Keratinocyte (primary cell): ENCODE measurements at regions not wholly inside any gene's neighbourhood (a gene's known extent, or its start where the extent isn't known, plus 50 kb on each side); places are given as distances from the start of the nearest gene placed in this dataset.

Experiments
- EZH2 ChIP-seq: IDR thresholded peaks from one replicate; pipeline ENCODE4 v1.6.1; 2012; ENCODE audit warnings: inconsistent platforms, mild to moderate bottlenecking, low read length, moderate library complexity
- TF ChIP-seq, protein P1 (sequence below), 3 experiments: IDR thresholded peaks in 1 of 3; conservative IDR thresholded peaks in 1 of 3; optimal IDR thresholded peaks in 1 of 3; 2 replicates in 2 of 3; 3 replicates in 1 of 3; pipeline versions ENCODE3 to v1.5.1; 2011; ENCODE audit warnings: low read length in 3 of 3, mild to moderate bottlenecking in 3 of 3, moderate library complexity in 2 of 3, control low read depth in 1 of 3, inconsistent platforms in 1 of 3; ENCODE audit not compliant: insufficient read depth in 2 of 3; ENCODE audit errors: extremely low read depth in 1 of 3

GRCh38 chr2:16202266-16203020, 262.1 kb downstream of the MYCN start:
- no peak for TF ChIP-seq EZH2
- TF ChIP-seq, protein P1, sequence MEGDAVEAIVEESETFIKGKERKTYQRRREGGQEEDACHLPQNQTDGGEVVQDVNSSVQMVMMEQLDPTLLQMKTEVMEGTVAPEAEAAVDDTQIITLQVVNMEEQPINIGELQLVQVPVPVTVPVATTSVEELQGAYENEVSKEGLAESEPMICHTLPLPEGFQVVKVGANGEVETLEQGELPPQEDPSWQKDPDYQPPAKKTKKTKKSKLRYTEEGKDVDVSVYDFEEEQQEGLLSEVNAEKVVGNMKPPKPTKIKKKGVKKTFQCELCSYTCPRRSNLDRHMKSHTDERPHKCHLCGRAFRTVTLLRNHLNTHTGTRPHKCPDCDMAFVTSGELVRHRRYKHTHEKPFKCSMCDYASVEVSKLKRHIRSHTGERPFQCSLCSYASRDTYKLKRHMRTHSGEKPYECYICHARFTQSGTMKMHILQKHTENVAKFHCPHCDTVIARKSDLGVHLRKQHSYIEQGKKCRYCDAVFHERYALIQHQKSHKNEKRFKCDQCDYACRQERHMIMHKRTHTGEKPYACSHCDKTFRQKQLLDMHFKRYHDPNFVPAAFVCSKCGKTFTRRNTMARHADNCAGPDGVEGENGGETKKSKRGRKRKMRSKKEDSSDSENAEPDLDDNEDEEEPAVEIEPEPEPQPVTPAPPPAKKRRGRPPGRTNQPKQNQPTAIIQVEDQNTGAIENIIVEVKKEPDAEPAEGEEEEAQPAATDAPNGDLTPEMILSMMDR (optimal IDR thresholded peaks at IDR 0.05 in 1 of 3, IDR thresholded peaks at IDR 0.05 in 1 of 3, conservative IDR thresholded peaks at IDR 0.05 in 1 of 3; ENCODE audit: extremely low read depth in 1 of 3, insufficient read depth in 2 of 3, low read length in 3 of 3), result no peak
